H7 (cell line): ENCODE measurements at regions not wholly inside any gene's neighbourhood (a gene's known extent, or its start where the extent isn't known, plus 50 kb on each side); places are given as distances from the start of the nearest gene placed in this dataset.
"Not testable (repeated sequence)": the region's sequence is repeated elsewhere in the genome, so short reads cannot be mapped to it uniquely, and the experiment has no call there.

Experiments used
- DNase-seq: peaks from one replicate; pipeline ENCODE4 v3.0.0; 2012
- H3K27me3 ChIP-seq: 2 replicates; pipeline ENCODE4 v1.6.0; 2011; ENCODE audit warnings: mild to moderate bottlenecking, low read length; ENCODE audit not compliant: control insufficient read depth, insufficient read depth
- H3K36me3 ChIP-seq: replicated peaks from 2 replicates; pipeline ENCODE4 v1.5.1; 2011; ENCODE audit warnings: low read length; ENCODE audit not compliant: control insufficient read depth, insufficient read depth
- H3K4me3 ChIP-seq: 2 replicates; pipeline ENCODE4 v1.5.1; 2011; ENCODE audit warnings: low read depth, mild to moderate bottlenecking, control low read depth, low read length, moderate library complexity; ENCODE audit not compliant: insufficient read depth

DNA sequence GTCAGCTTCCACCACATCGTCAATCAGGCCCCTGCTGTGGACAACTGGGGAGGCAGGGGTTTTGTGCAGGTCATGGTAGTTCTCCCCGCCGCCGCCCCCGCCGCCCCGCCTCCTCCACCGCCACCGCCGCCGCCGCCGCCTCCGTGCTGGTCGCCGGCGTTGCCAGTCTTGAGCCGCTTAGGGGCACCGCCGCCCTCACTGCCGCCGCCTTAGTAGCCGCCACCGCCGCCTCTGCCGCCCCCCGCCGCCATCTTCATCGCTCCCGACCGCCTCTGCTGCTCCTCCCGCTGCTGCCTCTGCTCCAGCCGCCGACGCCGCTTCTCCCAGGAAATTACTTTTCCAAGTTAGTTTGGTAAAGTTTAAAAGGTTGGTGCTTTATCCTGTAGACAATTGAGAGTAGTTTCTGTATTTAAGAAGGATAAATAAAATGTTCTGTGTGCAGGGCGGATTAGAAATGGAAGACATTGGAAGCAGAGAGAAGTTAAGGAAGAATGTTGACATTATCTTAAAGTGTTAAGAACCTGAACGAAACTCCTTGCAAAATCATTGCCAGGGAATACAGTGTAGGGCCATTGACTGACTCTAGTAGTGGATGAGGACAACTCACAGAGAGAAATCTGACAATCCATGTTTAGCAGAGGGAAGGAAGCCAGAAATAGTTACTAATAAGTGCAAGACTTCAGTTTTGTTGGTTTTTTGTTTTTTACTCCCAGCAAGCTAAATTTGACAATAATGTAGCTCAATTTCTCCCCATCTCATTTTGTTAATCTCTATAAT is 53.0 kb upstream of the GOLGA8A start:
- peaks cover 51% of the 10 kb centered on the region for H3K27me3 ChIP-seq
- H3K4me3 ChIP-seq: peak overlapping the region; percentile 16; the same call in 1 of the 2 replicates
- peak; percentile 65 for DNase-seq
- H3K36me3 ChIP-seq: no peaks in the 10 kb centered on the region

GRCh38 chr15:34488973-34489959 is 51.7 kb upstream of the GOLGA8A start:
- H3K4me3 ChIP-seq, DNase-seq, H3K36me3 ChIP-seq: not testable (repeated sequence)
- H3K27me3 ChIP-seq: peaks cover 38% of the 10 kb centered on the region
